ENCODE measurements at regions not wholly inside any gene's neighbourhood (a gene's known extent, or its start where the extent isn't known, plus 50 kb on each side); places are given as distances from the start of the nearest gene placed in this dataset.

GRCh38 chr3:144770281-144770680, 798.7 kb downstream of the DIPK2A start:
- Histone ChIP-seq H4K20me1 (ENCODE audit: control insufficient read depth, insufficient read depth, low read depth, low read length) (no peaks in the 10 kb centered on the region), H3K9me2 (replicated peaks; ENCODE audit: control insufficient read depth, low read length) (no peaks in the 10 kb centered on the region), H3K4me2 (ENCODE audit: low read length) (no peak overlapping the region), H3F3A (ENCODE audit: control insufficient read depth, insufficient read depth) (no peaks in the 10 kb centered on the region), H3K9me3 (ENCODE audit: control insufficient read depth, insufficient read depth, low read length) (no peaks in the 10 kb centered on the region), H3K4me1 (ENCODE audit: control insufficient read depth, low read length) (no peaks in the 10 kb centered on the region), H3K27me3 (ENCODE audit: control insufficient read depth, low read length) (no peaks in the 10 kb centered on the region), H3K36me3 (ENCODE audit: control insufficient read depth, low read length) (no peaks in the 10 kb centered on the region), H3K27ac (ENCODE audit: low read depth, low read length) (no peak overlapping the region), H3K79me2 (ENCODE audit: control insufficient read depth, low read length) (no peaks in the 10 kb centered on the region), H3K4me3 (ENCODE audit: low read length) (no peak overlapping the region)
- no peak for TF ChIP-seq EZH2phosphoT487 (IDR thresholded peaks at IDR 0.05; ENCODE audit: borderline replicate concordance, low read length)
- TF ChIP-seq CTCF (IDR thresholded peaks at IDR 0.05; ENCODE audit: low read depth, low read length, poor library complexity, severe bottlenecking): no peak

GRCh38 chr3:144770915-144771351, 799.3 kb downstream of the DIPK2A start:
- no peaks in the 10 kb centered on the region for H4K20me1 ChIP-seq (ENCODE audit: control insufficient read depth, insufficient read depth, low read depth, low read length)
- H3K27me3 ChIP-seq (ENCODE audit: control insufficient read depth, low read length): no peaks in the 10 kb centered on the region
- H3K79me2 ChIP-seq (ENCODE audit: control insufficient read depth, low read length): no peaks in the 10 kb centered on the region
- no peaks in the 10 kb centered on the region for H3K4me1 ChIP-seq (ENCODE audit: control insufficient read depth, low read length)
- no peaks in the 10 kb centered on the region for H3K9me3 ChIP-seq (ENCODE audit: control insufficient read depth, insufficient read depth, low read length)
- no peak overlapping the region for H3K4me2 ChIP-seq (ENCODE audit: low read length)
- TF ChIP-seq CTCF (IDR thresholded peaks at IDR 0.05; ENCODE audit: low read depth, low read length, poor library complexity, severe bottlenecking) (no peak), EZH2phosphoT487 (IDR thresholded peaks at IDR 0.05; ENCODE audit: borderline replicate concordance, low read length) (no peak)
- no peak overlapping the region for H3K27ac ChIP-seq (ENCODE audit: low read depth, low read length)
- H3K4me3 ChIP-seq (ENCODE audit: low read length): no peak overlapping the region
- no peaks in the 10 kb centered on the region for H3K9me2 ChIP-seq (replicated peaks; ENCODE audit: control insufficient read depth, low read length)
- no peaks in the 10 kb centered on the region for H3K36me3 ChIP-seq (ENCODE audit: control insufficient read depth, low read length)
- H3F3A ChIP-seq (ENCODE audit: control insufficient read depth, insufficient read depth): no peaks in the 10 kb centered on the region

- H3K4me2 ChIP-seq (ENCODE audit: low read length): no peak overlapping the region
- TF ChIP-seq CTCF (IDR thresholded peaks at IDR 0.05; ENCODE audit: low read depth, low read length, poor library complexity, severe bottlenecking) (no peak), EZH2phosphoT487 (IDR thresholded peaks at IDR 0.05; ENCODE audit: borderline replicate concordance, low read length) (no peak)
These were observed 799.8 kb downstream of the DIPK2A start for GRCh38 chr3:144771381-144771870.

More at GRCh38 chr3:144771381-144771870, 799.8 kb downstream of the DIPK2A start:
- Histone ChIP-seq H3K9me2 (replicated peaks; ENCODE audit: control insufficient read depth, low read length) (no peaks in the 10 kb centered on the region), H4K20me1 (ENCODE audit: control insufficient read depth, insufficient read depth, low read depth, low read length) (no peaks in the 10 kb centered on the region), H3K36me3 (ENCODE audit: control insufficient read depth, low read length) (no peaks in the 10 kb centered on the region), H3F3A (ENCODE audit: control insufficient read depth, insufficient read depth) (no peaks in the 10 kb centered on the region), H3K79me2 (ENCODE audit: control insufficient read depth, low read length) (no peaks in the 10 kb centered on the region), H3K27ac (ENCODE audit: low read depth, low read length) (no peak overlapping the region), H3K27me3 (ENCODE audit: control insufficient read depth, low read length) (no peaks in the 10 kb centered on the region), H3K9me3 (ENCODE audit: control insufficient read depth, insufficient read depth, low read length) (no peaks in the 10 kb centered on the region), H3K4me1 (ENCODE audit: control insufficient read depth, low read length) (no peaks in the 10 kb centered on the region), H3K4me3 (ENCODE audit: low read length) (no peak overlapping the region)

Measured in DOHH2 (cell line).